ENCODE measurements at regions not wholly inside any gene's neighbourhood (a gene's known extent, or its start where the extent isn't known, plus 50 kb on each side); places are given as distances from the start of the nearest gene placed in this dataset.

DNA sequence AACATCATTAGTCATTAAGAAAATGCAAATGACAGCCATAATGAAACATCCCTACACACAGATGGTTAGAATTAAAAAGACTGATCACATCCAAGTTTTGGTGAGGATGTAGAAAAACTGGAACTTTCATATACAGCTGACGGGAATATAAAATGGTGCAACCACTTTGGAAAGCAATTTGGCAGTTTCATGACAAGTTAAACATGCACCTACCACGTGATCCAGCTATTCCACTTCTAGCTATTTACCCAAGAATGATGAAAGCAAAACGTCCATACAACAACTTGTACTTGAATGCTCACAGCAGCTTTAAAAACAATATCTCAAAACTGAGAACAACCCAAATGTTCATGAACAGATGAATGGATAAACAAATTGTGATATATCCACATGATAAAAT, 77.9 kb upstream of the AVPR1A start:
- H3K36me3 ChIP-seq (replicated peaks), result no peaks in the 10 kb centered on the region
- no peak overlapping the region for H3K4me3 ChIP-seq (ENCODE audit: low read depth, low read length)
- TF ChIP-seq, protein P1, sequence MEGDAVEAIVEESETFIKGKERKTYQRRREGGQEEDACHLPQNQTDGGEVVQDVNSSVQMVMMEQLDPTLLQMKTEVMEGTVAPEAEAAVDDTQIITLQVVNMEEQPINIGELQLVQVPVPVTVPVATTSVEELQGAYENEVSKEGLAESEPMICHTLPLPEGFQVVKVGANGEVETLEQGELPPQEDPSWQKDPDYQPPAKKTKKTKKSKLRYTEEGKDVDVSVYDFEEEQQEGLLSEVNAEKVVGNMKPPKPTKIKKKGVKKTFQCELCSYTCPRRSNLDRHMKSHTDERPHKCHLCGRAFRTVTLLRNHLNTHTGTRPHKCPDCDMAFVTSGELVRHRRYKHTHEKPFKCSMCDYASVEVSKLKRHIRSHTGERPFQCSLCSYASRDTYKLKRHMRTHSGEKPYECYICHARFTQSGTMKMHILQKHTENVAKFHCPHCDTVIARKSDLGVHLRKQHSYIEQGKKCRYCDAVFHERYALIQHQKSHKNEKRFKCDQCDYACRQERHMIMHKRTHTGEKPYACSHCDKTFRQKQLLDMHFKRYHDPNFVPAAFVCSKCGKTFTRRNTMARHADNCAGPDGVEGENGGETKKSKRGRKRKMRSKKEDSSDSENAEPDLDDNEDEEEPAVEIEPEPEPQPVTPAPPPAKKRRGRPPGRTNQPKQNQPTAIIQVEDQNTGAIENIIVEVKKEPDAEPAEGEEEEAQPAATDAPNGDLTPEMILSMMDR (IDR thresholded peaks at IDR 0.05; ENCODE audit: low read depth, low read length, missing control alignments), result no peak
- in situ Hi-C loops (cut with HindIII; ENCODE audit: low pct_ligation_motif_present, low sequenced_read_pairs), result no loop called here
- no peak overlapping the region for H3K27ac ChIP-seq
- DNase-seq, result no peak
- no peaks in the 10 kb centered on the region for H3K27me3 ChIP-seq (replicated peaks)

DNA sequence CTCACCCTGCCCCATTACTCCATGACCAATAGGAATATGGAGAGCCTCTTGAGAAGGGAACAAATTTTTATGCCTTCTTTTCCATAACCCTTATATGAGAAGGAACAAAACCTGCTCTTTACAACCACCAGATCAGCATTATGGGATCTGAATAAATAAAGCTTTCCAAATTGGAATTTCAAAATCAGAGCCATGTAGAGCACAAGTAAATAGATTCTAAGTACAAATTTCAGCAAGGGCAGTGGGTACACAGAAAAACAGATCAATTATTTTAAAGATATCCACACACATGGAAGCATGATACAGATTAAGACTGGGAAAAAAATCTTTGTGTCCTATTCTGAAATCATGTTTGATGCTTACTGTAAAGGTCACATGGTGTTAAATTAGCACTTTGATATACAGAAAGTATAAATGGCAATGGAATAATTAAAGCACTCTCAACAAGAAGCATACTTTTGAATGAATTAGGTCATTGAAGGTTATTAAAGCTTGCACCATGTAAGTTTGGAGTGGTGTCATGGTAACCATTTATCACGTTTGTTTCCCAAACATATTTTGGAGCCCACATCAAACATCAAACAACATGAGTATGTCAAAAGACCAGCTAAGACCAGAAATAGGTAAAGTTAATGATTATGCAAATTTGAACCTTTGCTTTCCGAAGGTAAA, 75.9 kb upstream of the AVPR1A start:
- Histone ChIP-seq H3K4me3 (ENCODE audit: low read depth, low read length) (no peak overlapping the region), H3K36me3 (replicated peaks) (no peaks in the 10 kb centered on the region), H3K27me3 (replicated peaks) (no peaks in the 10 kb centered on the region), H3K27ac (no peak overlapping the region)
- TF ChIP-seq, protein P1 (IDR thresholded peaks at IDR 0.05; ENCODE audit: low read depth, low read length, missing control alignments), result no peak
- DNase-seq, result no peak
- in situ Hi-C loops (cut with HindIII; ENCODE audit: low pct_ligation_motif_present, low sequenced_read_pairs), result no loop called here

DNA sequence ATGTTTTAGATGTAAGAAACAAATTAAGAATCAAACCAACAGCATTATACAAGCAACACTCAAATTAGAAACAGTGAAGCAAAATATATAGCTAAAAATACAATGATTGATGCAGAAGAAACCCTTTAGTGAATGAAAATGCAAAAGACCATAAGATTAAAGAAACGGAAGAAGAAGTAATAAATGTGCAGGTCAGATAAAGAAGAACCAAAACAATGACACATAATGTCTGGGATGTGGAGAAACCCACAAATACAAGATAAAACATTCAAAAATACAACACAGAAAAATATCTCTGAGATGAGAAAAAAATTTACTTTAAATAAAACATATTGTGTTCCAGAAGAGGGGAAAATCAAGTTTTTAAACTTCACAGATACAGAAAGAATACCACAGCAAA, 73.4 kb upstream of the AVPR1A start:
- no peaks in the 10 kb centered on the region for H3K27me3 ChIP-seq (replicated peaks)
- in situ Hi-C loops (cut with HindIII; ENCODE audit: low pct_ligation_motif_present, low sequenced_read_pairs), result no loop called here
- H3K36me3 ChIP-seq (replicated peaks), result no peaks in the 10 kb centered on the region
- DNase-seq, result no peak
- TF ChIP-seq, protein P1 (IDR thresholded peaks at IDR 0.05; ENCODE audit: low read depth, low read length, missing control alignments), result no peak
- no peak overlapping the region for H3K27ac ChIP-seq
- H3K4me3 ChIP-seq (ENCODE audit: low read depth, low read length), result no peak overlapping the region

DNA sequence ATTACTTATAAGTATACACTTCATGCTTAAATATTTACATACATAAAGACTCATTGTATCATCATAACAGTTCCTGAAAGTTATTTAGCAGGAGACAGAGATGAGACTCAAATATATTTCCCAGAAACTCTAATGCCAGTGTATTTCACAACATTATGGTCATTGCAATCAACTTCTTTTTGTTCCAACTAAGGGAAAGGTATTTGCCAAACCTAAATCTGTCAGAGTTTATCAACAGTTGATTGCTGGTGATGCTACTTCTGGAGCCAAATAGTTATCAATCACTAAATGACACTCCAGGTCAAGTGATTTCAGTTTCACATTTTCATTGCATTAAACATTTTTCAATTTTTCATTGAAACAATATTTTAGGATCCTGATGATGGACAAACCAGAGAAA, 72.1 kb upstream of the AVPR1A start:
- H3K27me3 ChIP-seq (replicated peaks), result no peaks in the 10 kb centered on the region
- H3K4me3 ChIP-seq (ENCODE audit: low read depth, low read length), result no peak overlapping the region
- TF ChIP-seq, protein P1 (IDR thresholded peaks at IDR 0.05; ENCODE audit: low read depth, low read length, missing control alignments), result no peak
- DNase-seq, result no peak
- in situ Hi-C loops (cut with HindIII; ENCODE audit: low pct_ligation_motif_present, low sequenced_read_pairs), result no loop called here
- no peaks in the 10 kb centered on the region for H3K36me3 ChIP-seq (replicated peaks)
- H3K27ac ChIP-seq, result no peak overlapping the region

DNA sequence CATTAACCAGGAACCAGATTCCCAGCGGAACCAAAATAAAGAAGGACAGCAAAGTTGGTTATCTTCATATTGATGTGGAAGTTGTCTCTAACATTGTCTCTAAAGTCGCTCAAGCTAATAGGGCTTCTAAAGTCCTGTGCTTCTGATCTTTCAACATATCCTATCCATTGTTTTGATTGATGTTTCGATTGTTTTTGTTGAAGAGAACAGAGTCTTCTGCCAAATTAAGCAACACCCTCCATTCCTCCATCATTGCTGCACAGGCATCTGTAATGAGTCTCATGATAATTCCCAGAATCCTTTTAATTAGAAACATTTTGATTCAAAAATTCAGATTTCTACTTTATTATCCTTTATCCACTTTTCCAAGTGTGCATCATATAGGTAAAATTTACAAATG, 71.6 kb upstream of the AVPR1A start:
- Histone ChIP-seq H3K27me3 (replicated peaks) (no peaks in the 10 kb centered on the region), H3K36me3 (replicated peaks) (no peaks in the 10 kb centered on the region), H3K27ac (no peak overlapping the region), H3K4me3 (ENCODE audit: low read depth, low read length) (no peak overlapping the region)
- in situ Hi-C loops (cut with HindIII; ENCODE audit: low pct_ligation_motif_present, low sequenced_read_pairs), result no loop called here
- TF ChIP-seq, protein P1 (IDR thresholded peaks at IDR 0.05; ENCODE audit: low read depth, low read length, missing control alignments), result no peak
- DNase-seq, result no peak

DNA sequence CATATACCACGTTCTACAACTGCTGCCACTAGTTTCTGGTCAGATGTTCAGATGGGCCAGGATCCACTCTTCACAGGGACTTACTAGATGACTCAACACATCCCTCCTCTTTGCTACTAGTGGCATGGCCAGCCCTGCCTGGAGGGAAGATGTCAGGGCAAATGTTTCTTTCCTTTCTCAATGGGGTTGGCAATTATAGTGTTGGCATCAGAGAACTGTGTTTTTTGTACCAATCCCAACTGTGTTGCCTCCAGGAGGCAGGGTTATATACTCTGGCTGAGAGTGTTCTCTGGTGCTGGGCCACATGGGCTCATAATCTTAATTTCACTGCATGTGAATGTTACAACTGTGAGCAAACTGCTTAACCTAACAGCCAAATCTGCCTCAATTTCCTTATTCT, 69.9 kb upstream of the AVPR1A start:
- TF ChIP-seq, protein P1 (IDR thresholded peaks at IDR 0.05; ENCODE audit: low read depth, low read length, missing control alignments), result no peak
- Histone ChIP-seq H3K27ac (no peak overlapping the region), H3K36me3 (replicated peaks) (no peaks in the 10 kb centered on the region), H3K4me3 (ENCODE audit: low read depth, low read length) (no peak overlapping the region), H3K27me3 (replicated peaks) (no peaks in the 10 kb centered on the region)
- in situ Hi-C loops (cut with HindIII; ENCODE audit: low pct_ligation_motif_present, low sequenced_read_pairs), result no loop called here
- DNase-seq, result no peak

All from brain microvascular endothelial cell (primary cell).